Uterus (tissue), 3 donors: ENCODE measurements at regions not wholly inside any gene's neighbourhood (a gene's known extent, or its start where the extent isn't known, plus 50 kb on each side); places are given as distances from the start of the nearest gene placed in this dataset.

ENCODE experiments used
- DNase-seq, 2 donors: peaks; one replicate each; pipeline ENCODE4 v3.0.0-alpha.2; 2019 to 2020
- H3K27ac ChIP-seq, 2 donors: fragments of 200-600 bp; sonication (generic); 1 replicate in 1 of 2; 2 replicates in 1 of 2; pipeline ENCODE4 v1.5.1; 2016 to 2018
- H3K27me3 ChIP-seq, 2 donors: fragments of 200-600 bp; sonication (generic); one replicate each; pipeline ENCODE4 v1.5.1; 2018 to 2019; ENCODE audit warnings: control low read depth in 1 of 2
- H3K36me3 ChIP-seq, 2 donors: fragments of 200-600 bp; sonication (generic); one replicate each; pipeline ENCODE4 v1.5.1; 2019; ENCODE audit warnings: control low read depth in 1 of 2
- H3K4me1 ChIP-seq, 2 donors: fragments of 200-600 bp; sonication (generic); one replicate each; pipeline ENCODE4 v1.5.1; 2018 to 2019; ENCODE audit warnings: control low read depth in 1 of 2
- H3K4me3 ChIP-seq, 2 donors: fragments of 200-600 bp; sonication (generic); 1 replicate in 1 of 2; 2 replicates in 1 of 2; pipeline ENCODE4 v1.5.1; 2018 to 2019; ENCODE audit warnings: mild to moderate bottlenecking in 1 of 2
- H3K9me3 ChIP-seq, 2 donors: fragments of 200-600 bp; sonication (generic); one replicate each; pipeline ENCODE4 v1.5.1; 2019; ENCODE audit warnings: control low read depth in 1 of 2
- CTCF ChIP-seq, 4 experiments: fragments of 200-600 bp in 2 of 4; fragments of 450-650 bp in 2 of 4; sonication (generic) in 2 of 4; IDR thresholded peaks; one replicate each; pipeline ENCODE4 v1.5.1; 2016 to 2019; ENCODE audit warnings: antibody characterized with exemption in 4 of 4, mild to moderate bottlenecking in 2 of 4, moderate library complexity in 1 of 4
- POLR2A ChIP-seq, 2 donors: fragments of 450-650 bp; IDR thresholded peaks; one replicate each; pipeline ENCODE4 v1.6.1; 2016; ENCODE audit warnings: antibody characterized with exemption in 2 of 2, mild to moderate bottlenecking in 1 of 2, moderate library complexity in 1 of 2
- intact Hi-C: fragments of 100-400 bp; cut with DNase I; formaldehyde crosslinking; loops from one replicate; pipeline ENCODE4 v1.15.1; 2023; ENCODE audit warnings: low total_unique reads
- donor health status: DM: yes; HTN: yes; CAD: no.

GRCh38 chr16:26673011-26673410 lies 393.7 kb upstream of the C16orf82 start:
- intact Hi-C loops = no loop called here
- Histone ChIP-seq H3K9me3 (no peaks in the 10 kb centered on the region), H3K36me3 (no peaks in the 10 kb centered on the region), H3K4me3 (no peak overlapping the region), H3K4me1 (no peaks in the 10 kb centered on the region), H3K27me3 (no peaks in the 10 kb centered on the region), H3K27ac (no peak overlapping the region)
- no peak for TF ChIP-seq POLR2A (IDR thresholded peaks at IDR 0.05)
- TF ChIP-seq CTCF (IDR thresholded peaks at IDR 0.05) = no peak
- DNase-seq = no peak

DNA sequence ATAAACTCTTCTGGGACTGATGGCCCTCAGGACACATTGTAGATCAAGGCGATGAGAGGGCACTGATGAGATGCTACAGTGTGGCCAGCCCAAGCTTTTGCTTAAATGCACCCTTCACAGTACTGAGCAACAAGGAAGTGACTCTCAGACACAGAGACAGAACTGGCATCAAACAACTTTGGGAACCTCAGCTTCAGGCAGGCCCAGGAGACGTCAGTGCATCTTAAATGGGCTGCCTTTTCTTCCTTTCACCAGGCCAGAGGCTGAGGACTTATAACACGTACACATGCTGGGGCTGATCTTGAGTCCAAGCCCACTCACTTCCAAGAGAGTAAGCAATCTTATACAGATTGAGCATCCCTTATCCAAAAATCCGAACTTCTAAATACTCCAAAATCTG lies 386.1 kb upstream of the C16orf82 start:
- no peaks in the 10 kb centered on the region for H3K9me3 ChIP-seq
- H3K4me3 ChIP-seq = no peak overlapping the region
- intact Hi-C loops = no loop called here
- TF ChIP-seq CTCF (IDR thresholded peaks at IDR 0.05) (no peak), POLR2A (IDR thresholded peaks at IDR 0.05) (no peak)
- no peaks in the 10 kb centered on the region for H3K36me3 ChIP-seq
- DNase-seq = no peak
- H3K27ac ChIP-seq = no peak overlapping the region
- no peaks in the 10 kb centered on the region for H3K27me3 ChIP-seq
- no peaks in the 10 kb centered on the region for H3K4me1 ChIP-seq

DNA sequence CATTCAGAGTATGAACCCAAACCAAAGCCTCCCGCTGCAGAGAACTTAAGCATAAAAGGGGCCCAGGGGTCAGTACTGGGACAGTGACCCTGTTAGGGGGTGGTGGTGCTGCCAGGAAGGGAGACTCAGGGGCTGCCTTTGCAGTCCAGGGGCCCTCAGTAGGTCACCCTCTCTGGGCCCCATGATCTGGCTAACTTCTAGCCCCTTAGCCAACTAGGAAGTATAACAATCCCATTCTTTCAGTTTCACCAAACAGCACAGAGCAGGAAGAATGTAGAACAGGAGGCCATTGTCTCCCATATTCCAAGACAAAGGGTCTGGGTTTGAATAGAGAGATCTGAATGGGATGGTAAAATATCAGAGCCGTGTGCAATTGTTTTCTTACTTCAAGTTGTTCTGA lies 378.6 kb upstream of the C16orf82 start:
- no peak for DNase-seq
- no peaks in the 10 kb centered on the region for H3K27me3 ChIP-seq
- no peak overlapping the region for H3K4me3 ChIP-seq
- intact Hi-C loops = no loop called here
- no peaks in the 10 kb centered on the region for H3K9me3 ChIP-seq
- TF ChIP-seq POLR2A (IDR thresholded peaks at IDR 0.05) (no peak), CTCF (IDR thresholded peaks at IDR 0.05) (no peak)
- no peak overlapping the region for H3K27ac ChIP-seq
- H3K36me3 ChIP-seq = no peaks in the 10 kb centered on the region
- H3K4me1 ChIP-seq = no peaks in the 10 kb centered on the region

DNA sequence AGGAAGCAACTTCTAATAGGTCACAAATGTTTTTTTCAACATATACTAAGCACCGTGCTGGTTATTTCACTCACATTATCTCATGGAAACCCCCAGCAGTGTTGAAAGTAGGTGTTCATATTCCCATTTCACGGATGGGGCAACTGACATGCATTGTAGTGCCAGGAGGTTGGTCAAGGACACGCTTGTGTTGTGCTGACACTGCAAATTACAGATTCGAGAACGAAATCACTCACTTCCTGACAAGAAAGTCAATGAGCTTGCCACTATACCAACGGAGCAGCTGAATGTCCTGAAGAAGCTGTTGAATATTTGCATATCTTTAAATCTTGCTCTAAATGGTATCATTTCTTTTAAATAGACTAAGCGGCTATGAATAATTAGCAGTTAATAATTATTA lies 378.0 kb upstream of the C16orf82 start:
- DNase-seq = no peak
- H3K27ac ChIP-seq = no peak overlapping the region
- intact Hi-C loops = no loop called here
- H3K27me3 ChIP-seq = no peaks in the 10 kb centered on the region
- no peaks in the 10 kb centered on the region for H3K4me1 ChIP-seq
- no peaks in the 10 kb centered on the region for H3K9me3 ChIP-seq
- no peaks in the 10 kb centered on the region for H3K36me3 ChIP-seq
- H3K4me3 ChIP-seq = no peak overlapping the region
- no peak for TF ChIP-seq POLR2A (IDR thresholded peaks at IDR 0.05)
- no peak for TF ChIP-seq CTCF (IDR thresholded peaks at IDR 0.05)

DNA sequence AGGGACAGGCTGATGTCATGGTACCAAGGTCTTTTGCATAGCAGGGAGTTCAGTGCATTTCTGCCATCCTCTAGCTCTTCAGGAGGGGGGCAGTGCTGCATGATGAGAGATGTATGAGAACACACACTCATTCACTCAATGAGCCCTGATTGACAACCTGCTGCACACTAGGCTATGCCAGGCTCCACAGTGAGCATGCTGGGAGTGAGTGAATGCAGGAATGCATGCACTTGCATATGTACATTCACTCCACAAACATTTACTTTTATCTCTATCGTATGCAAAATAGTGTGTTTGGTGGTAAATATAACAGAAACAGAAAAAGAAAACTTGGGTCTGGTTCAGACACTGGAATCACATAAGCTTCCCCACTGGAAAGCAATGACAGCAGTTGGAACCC lies 374.1 kb upstream of the C16orf82 start:
- H3K27me3 ChIP-seq = no peaks in the 10 kb centered on the region
- no peaks in the 10 kb centered on the region for H3K9me3 ChIP-seq
- DNase-seq = no peak
- H3K4me1 ChIP-seq = no peaks in the 10 kb centered on the region
- TF ChIP-seq POLR2A (IDR thresholded peaks at IDR 0.05) = no peak
- no peak for TF ChIP-seq CTCF (IDR thresholded peaks at IDR 0.05)
- H3K4me3 ChIP-seq = no peak overlapping the region
- no peak overlapping the region for H3K27ac ChIP-seq
- no peaks in the 10 kb centered on the region for H3K36me3 ChIP-seq
- intact Hi-C loops = no loop called here
